ENCODE measurements at regions not wholly inside any gene's neighbourhood (a gene's known extent, or its start where the extent isn't known, plus 50 kb on each side); places are given as distances from the start of the nearest gene placed in this dataset.

DNA sequence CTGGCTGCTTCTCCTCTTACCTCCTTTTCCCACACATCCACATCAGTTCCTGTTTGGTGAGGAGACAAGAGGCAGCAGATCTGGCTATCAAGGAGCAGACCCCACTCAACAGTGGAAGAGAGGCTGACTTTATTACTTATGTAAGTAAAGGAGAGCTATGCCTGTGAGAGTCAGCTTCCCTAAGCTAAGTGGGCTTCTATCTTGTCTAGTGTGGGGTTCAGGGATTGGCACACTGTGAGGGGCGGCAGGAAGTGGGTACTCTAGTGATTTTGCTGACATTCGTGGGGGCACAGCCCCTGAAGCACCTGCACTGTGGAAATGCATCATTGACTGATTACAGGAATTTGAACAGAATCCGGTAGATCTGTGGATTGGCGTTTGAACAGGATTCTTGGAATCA is 163.5 kb upstream of the IRX1 start:
- TF ChIP-seq, protein P1, sequence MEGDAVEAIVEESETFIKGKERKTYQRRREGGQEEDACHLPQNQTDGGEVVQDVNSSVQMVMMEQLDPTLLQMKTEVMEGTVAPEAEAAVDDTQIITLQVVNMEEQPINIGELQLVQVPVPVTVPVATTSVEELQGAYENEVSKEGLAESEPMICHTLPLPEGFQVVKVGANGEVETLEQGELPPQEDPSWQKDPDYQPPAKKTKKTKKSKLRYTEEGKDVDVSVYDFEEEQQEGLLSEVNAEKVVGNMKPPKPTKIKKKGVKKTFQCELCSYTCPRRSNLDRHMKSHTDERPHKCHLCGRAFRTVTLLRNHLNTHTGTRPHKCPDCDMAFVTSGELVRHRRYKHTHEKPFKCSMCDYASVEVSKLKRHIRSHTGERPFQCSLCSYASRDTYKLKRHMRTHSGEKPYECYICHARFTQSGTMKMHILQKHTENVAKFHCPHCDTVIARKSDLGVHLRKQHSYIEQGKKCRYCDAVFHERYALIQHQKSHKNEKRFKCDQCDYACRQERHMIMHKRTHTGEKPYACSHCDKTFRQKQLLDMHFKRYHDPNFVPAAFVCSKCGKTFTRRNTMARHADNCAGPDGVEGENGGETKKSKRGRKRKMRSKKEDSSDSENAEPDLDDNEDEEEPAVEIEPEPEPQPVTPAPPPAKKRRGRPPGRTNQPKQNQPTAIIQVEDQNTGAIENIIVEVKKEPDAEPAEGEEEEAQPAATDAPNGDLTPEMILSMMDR (conservative IDR thresholded peaks at IDR 0.05; ENCODE audit: low read length): no peak
- no peak for TF ChIP-seq EZH2phosphoT487 (IDR thresholded peaks at IDR 0.05; ENCODE audit: borderline replicate concordance)

Data from Loucy (cell line).